Neural cell (in vitro differentiated cells): ENCODE measurements at regions not wholly inside any gene's neighbourhood (a gene's known extent, or its start where the extent isn't known, plus 50 kb on each side); places are given as distances from the start of the nearest gene placed in this dataset.

ENCODE experiments used
- H2AFZ ChIP-seq: fragments of 200-600, 300-800 bp; sonication (generic), shearing (Covaris generic); 2 replicates; pipeline ENCODE4 v1.6.0; 2014; ENCODE audit warnings: low read depth, mild to moderate bottlenecking, antibody characterized with exemption, low read length, moderate library complexity
- H3F3A ChIP-seq: fragments of 200-600 bp; shearing (Covaris generic); 2 replicates; pipeline ENCODE4 v1.6.1; 2016; ENCODE audit warnings: mild to moderate bottlenecking, moderate library complexity, mixed read lengths, antibody characterized with exemption, low read length; ENCODE audit not compliant: insufficient read depth, poor library complexity, severe bottlenecking
- H3K27ac ChIP-seq: fragments of 200-600, 300-800 bp; sonication (generic), shearing (Covaris generic); 2 replicates; pipeline ENCODE4 v1.5.1; 2014; ENCODE audit warnings: mild to moderate bottlenecking, low read length, moderate library complexity
- H3K27me3 ChIP-seq: fragments of 300-800, 200-600 bp; sonication (generic), shearing (Covaris generic); 2 replicates; pipeline ENCODE4 v1.6.0; 2014; ENCODE audit warnings: mild to moderate bottlenecking, low read depth, low read length, moderate library complexity; ENCODE audit not compliant: insufficient read depth
- H3K36me3 ChIP-seq: fragments of 300-800, 200-600 bp; sonication (generic), shearing (Covaris generic); 2 replicates; pipeline ENCODE4 v1.5.1; 2014; ENCODE audit warnings: mild to moderate bottlenecking, antibody characterized with exemption, low read length, moderate library complexity; ENCODE audit not compliant: insufficient read depth
- H3K4me2 ChIP-seq: fragments of 300-800, 200-600 bp; sonication (generic), shearing (Covaris generic); 2 replicates; pipeline ENCODE4 v1.6.0; 2014; ENCODE audit warnings: mild to moderate bottlenecking, low read length
- H3K4me3 ChIP-seq: fragments of 300-800, 200-600 bp; sonication (generic), shearing (Covaris generic); 2 replicates; pipeline ENCODE4 v1.5.1; 2014; ENCODE audit warnings: mild to moderate bottlenecking, low read length, moderate library complexity
- H3K79me2 ChIP-seq: fragments of 200-600 bp; shearing (Covaris generic); replicated peaks from 2 replicates; pipeline ENCODE4 v1.6.0; 2014; ENCODE audit warnings: mild to moderate bottlenecking, low read length, moderate library complexity; ENCODE audit not compliant: insufficient read depth
- H3K9ac ChIP-seq: fragments of 300-800, 200-600 bp; sonication (generic), shearing (Covaris generic); 2 replicates; pipeline ENCODE4 v1.6.1; 2016; ENCODE audit warnings: mild to moderate bottlenecking, low read length, mixed read lengths
- H3K9me2 ChIP-seq: fragments of 200-600 bp; shearing (Covaris generic); 2 replicates; pipeline ENCODE4 v1.6.1; 2016; ENCODE audit warnings: mild to moderate bottlenecking, low read length, mixed read lengths; ENCODE audit not compliant: insufficient read depth
- H3K9me3 ChIP-seq: fragments of 200-600, 300-800 bp; sonication (generic), shearing (Covaris generic); 2 replicates; pipeline ENCODE4 v1.6.1; 2016; ENCODE audit warnings: mild to moderate bottlenecking, mixed run types, low read length, moderate library complexity, mixed read lengths
- H4K20me1 ChIP-seq: fragments of 200-600 bp; shearing (Covaris generic); 2 replicates; pipeline ENCODE4 v1.6.1; 2016; ENCODE audit warnings: mild to moderate bottlenecking, mixed run types; ENCODE audit not compliant: insufficient read depth
- CTCF ChIP-seq: fragments of 450-650 bp; IDR thresholded peaks from 2 replicates; pipeline ENCODE4 v1.5.1; 2014; ENCODE audit warnings: antibody characterized with exemption, mild to moderate bottlenecking, moderate library complexity; ENCODE audit not compliant: poor library complexity, severe bottlenecking
- EP300 ChIP-seq: fragments of 450-650 bp; conservative IDR thresholded peaks from 2 replicates; pipeline ENCODE4 v1.6.1; 2014; ENCODE audit warnings: antibody characterized with exemption, mild to moderate bottlenecking, moderate library complexity; ENCODE audit not compliant: poor library complexity, severe bottlenecking
- EZH2 ChIP-seq: fragments of 200-600, 300-800 bp; shearing (Covaris generic), sonication (generic); IDR thresholded peaks from 2 replicates; pipeline ENCODE4 v1.6.1; 2014; ENCODE audit warnings: antibody characterized with exemption, low read length, borderline replicate concordance, mild to moderate bottlenecking; ENCODE audit not compliant: insufficient read depth, poor library complexity, severe bottlenecking
- MXI1 ChIP-seq: fragments of 450-650 bp; conservative IDR thresholded peaks from 2 replicates; pipeline ENCODE4 v1.6.1; 2014; ENCODE audit warnings: antibody characterized with exemption, mild to moderate bottlenecking; ENCODE audit not compliant: poor library complexity, severe bottlenecking
- POLR2AphosphoS5 ChIP-seq: IDR thresholded peaks from 2 replicates; pipeline ENCODE4 v1.6.1; 2012
- RAD21 ChIP-seq: fragments of 450-650 bp; conservative IDR thresholded peaks from 2 replicates; pipeline ENCODE4 v1.6.1; 2014; ENCODE audit warnings: antibody characterized with exemption, mild to moderate bottlenecking, moderate library complexity
- REST ChIP-seq: IDR thresholded peaks from 2 replicates; pipeline ENCODE4 v1.6.1; 2012; ENCODE audit warnings: borderline replicate concordance
- SMC3 ChIP-seq: fragments of 450-650 bp; conservative IDR thresholded peaks from 2 replicates; pipeline ENCODE4 v1.6.1; 2014; ENCODE audit warnings: antibody characterized with exemption, mild to moderate bottlenecking, moderate library complexity; ENCODE audit not compliant: poor library complexity
- TAF1 ChIP-seq: IDR thresholded peaks from 2 replicates; pipeline ENCODE4 v1.6.1; 2012; ENCODE audit warnings: low read depth

GRCh38 chr7:46468753-46469356, 547.8 kb upstream of the IGFBP3 start:
- TF ChIP-seq POLR2AphosphoS5 (no peak), EP300 (no peak), MXI1 (no peak), EZH2 (no peak), CTCF (no peak), TAF1 (no peak), RAD21 (no peak), REST (no peak), SMC3 (no peak)
- Histone ChIP-seq H3K9me3 (peaks cover 15% of the 10 kb centered on the region), H3K36me3 (no peaks in the 10 kb centered on the region)

GRCh38 chr7:46463170-46463569, 542.1 kb upstream of the IGFBP3 start:
- Histone ChIP-seq H3K36me3 (no peaks in the 10 kb centered on the region), H3K4me3 (no peak overlapping the region), H3K79me2 (no peaks in the 10 kb centered on the region), H4K20me1 (no peaks in the 10 kb centered on the region), H3K27me3 (no peaks in the 10 kb centered on the region), H3K9me2 (no peaks in the 10 kb centered on the region), H3K9me3 (peaks cover 11% of the 10 kb centered on the region), H3K4me2 (no peak overlapping the region), H2AFZ (no peak overlapping the region), H3K9ac (no peak overlapping the region), H3K27ac (no peak overlapping the region), H3F3A (no peaks in the 10 kb centered on the region)
- TF ChIP-seq MXI1: no peak
- no peak for TF ChIP-seq POLR2AphosphoS5
- TF ChIP-seq EP300: no peak

More at GRCh38 chr7:46468753-46469356, 547.8 kb upstream of the IGFBP3 start:
- no peak overlapping the region for H3K4me3 ChIP-seq
- no peaks in the 10 kb centered on the region for H3F3A ChIP-seq
- H3K27ac ChIP-seq: no peak overlapping the region
- no peaks in the 10 kb centered on the region for H3K79me2 ChIP-seq
- H3K27me3 ChIP-seq: no peaks in the 10 kb centered on the region
- H3K9ac ChIP-seq: no peak overlapping the region
- H3K9me2 ChIP-seq: no peaks in the 10 kb centered on the region
- H3K4me2 ChIP-seq: no peak overlapping the region
- H2AFZ ChIP-seq: no peak overlapping the region
- no peaks in the 10 kb centered on the region for H4K20me1 ChIP-seq
